CD4-positive, alpha-beta T cell treated with Interferon alpha-2 for 1 hour (primary cell): ENCODE measurements at regions not wholly inside any gene's neighbourhood (a gene's known extent, or its start where the extent isn't known, plus 50 kb on each side); places are given as distances from the start of the nearest gene placed in this dataset.
"Not testable (repeated sequence)": the region's sequence is repeated elsewhere in the genome, so short reads cannot be mapped to it uniquely, and the experiment has no call there.

ENCODE experiments used
- DNase-seq, 2 donors: peaks; one replicate each; pipeline ENCODE4 v3.0.0-alpha.2; 2020 to 2022

DNA sequence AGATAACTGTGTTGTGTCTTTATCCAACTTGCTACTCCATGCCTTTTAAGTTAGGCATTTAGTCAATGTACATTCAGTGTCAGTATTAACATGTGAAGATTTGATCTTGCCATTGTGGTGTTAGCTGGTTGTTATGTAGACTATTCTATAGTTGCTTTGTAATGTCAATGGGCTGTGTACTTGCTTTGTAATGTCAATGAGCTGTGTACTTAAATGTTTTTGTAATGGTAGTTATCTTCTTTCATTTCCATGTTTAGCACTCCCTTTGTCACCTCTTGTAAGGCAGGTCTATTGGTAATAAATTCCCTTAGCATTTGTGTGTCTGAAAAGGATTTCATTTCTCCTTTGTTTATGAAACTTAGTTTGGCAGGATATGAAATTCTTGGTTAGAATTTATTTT is 53.4 kb downstream of the MC4R start:
- no peak for DNase-seq

- no peak for DNase-seq
These were observed 60.8 kb downstream of the MC4R start for GRCh38 chr18:60311676-60312360.

DNA sequence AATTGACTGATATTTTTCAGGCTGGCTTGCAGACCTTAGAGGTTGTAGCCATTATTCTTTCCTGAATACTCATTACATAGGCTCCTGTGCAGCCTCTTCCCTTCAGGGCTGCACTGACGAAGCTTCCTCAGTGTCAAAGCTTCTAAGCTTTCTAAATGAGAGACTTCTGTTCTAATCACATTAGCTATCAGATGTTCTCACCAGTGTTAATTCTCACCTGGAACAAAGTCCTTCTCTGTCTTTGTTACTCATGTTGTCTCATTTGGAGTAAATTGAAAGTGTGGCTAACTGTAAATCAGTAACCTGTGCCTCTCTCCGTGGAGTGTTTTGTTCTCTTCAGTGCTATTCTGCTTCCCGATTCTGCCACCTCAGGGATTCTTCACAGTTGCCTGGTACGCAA is 76.9 kb downstream of the MC4R start:
- no peak for DNase-seq

- DNase-seq: no peak
These were observed 80.4 kb downstream of the MC4R start for GRCh38 chr18:60292186-60292585.

DNA sequence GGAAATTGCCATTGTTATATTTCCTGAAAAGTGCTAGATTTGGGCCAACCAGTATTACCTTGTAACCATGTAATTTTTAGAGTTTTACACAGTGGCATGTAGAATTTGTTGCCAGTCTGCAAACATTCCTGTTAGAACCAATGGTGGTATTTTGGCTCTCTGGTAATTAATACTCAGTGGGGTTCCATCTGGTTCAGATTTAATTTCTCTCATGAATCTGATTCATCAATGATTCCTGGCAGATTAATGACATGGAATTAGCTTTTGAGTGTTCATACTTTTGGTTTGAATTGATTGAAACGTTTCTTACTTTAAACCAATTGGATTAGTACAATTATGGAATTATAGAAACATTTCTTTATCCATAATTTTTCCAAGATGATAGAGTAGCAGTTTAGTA is 93.2 kb downstream of the MC4R start:
- DNase-seq: no peak

DNA sequence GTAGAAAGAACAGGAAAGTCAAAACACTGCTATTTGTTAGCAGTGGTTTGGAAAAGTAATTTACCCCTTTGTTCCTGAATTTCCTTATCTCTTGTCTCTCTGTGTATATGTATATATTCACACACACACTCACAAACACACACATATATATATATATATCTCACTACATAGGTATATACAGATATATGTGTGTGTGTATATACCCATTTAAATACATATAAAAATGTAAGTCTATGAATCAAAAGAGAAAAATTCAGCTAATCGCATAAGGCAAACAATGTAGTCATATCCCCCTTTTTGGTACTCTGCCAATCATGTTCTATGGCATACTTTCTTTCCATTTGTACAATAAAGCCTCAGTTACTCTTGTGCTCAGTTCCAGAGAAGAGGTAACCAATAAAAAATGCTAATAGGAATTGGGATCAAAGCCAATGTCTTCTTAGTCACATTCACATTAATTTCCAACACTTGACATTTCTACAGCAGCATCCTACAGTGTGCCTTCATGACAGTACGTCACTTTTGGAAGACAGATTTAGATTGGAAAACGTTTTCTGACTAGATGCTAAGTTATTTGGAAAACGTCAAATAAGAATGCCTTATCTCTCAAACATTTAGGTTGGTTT is 94.6 kb downstream of the MC4R start:
- no peak for DNase-seq

GRCh38 chr18:60267391-60268058 is 105.0 kb downstream of the MC4R start:
- DNase-seq: no peak

DNA sequence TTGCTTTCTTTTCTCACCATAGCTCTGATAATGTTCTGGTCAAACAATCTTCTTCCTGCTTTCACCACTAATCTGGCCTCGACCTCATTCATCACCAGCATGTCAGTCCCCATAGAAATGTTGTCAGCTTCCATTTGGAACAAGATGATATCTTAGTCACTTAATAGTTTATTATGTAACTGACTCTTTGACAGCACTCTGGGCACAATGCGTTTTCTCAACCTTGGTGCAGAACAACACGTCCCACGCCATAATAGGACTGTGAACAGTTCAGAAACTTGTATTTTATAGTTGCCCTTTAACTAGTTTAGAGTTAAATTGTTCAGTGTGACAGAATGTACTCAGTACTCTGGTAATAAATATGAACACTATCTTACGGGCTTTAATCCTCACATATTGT is 106.0 kb downstream of the MC4R start:
- no peak for DNase-seq

DNA sequence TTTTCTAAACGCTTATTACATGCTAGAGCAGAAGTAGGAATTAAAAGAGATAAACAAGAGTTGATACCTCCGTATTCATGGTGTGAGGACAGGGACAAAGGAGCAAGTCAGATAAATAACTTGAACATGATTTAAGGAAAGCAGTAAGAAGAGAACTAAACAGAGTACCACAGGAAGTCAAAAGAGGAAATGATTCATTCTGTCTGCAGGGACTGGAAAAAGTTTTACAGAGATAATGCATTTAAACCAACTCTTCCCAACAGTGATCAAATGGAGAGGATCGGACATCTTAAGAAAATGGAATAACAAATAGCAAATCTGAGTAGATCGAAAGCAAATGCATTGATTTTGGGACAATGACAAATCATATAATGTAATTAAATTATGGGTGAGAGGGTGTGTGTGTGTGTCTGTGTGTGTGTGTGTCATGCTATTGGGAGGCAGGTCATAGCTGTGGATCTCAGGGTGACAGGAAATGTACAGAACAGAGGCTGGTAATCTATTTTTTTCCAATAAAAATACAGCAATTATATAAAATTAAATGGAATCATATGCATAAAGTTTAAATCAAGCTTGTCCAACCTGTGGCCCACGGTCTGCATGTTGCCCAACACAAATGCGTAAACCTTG is 113.4 kb downstream of the MC4R start:
- no peak for DNase-seq

GRCh38 chr18:60249388-60249787 is 123.2 kb downstream of the MC4R start:
- DNase-seq: no peak

GRCh38 chr18:60248336-60249330 is 123.9 kb downstream of the MC4R start:
- no peak for DNase-seq

DNA sequence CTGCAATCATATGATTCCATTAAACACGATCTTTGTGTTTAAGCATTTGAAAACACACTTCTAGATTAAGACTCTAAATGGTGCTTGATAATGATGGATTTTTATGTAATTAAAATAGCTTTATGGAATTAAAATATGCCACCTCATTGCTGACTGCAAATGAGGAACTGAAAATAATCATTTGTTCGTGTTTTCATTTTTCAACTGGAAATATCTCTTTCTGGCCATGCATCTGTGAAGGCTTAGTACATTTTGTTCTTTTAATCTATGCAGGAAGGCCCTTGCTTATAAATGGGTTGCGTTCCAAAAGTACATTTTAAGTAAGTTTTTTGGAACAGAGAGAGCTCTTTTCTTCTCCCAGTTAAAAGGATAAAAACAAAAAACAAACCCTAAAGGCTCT is 125.5 kb downstream of the MC4R start:
- no peak for DNase-seq

DNA sequence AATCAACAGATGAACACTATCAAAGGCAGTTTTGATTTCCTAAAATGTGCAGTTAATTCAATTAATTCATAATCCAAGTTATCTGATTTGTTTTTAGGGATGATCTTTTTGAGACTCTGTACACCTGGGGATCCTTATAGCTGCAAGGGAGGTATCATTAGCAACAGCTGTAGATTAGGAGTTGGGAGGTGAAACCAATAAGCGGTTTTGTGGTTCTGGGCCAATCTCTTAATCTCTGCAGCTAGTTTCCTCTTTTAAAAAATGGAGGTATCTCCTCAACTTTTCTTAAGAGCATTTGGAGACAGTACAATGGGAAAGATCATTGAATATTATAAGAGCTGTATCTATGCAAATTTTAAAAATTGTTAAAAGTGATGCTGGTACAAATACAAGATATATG is 126.0 kb downstream of the MC4R start:
- no peak for DNase-seq

DNA sequence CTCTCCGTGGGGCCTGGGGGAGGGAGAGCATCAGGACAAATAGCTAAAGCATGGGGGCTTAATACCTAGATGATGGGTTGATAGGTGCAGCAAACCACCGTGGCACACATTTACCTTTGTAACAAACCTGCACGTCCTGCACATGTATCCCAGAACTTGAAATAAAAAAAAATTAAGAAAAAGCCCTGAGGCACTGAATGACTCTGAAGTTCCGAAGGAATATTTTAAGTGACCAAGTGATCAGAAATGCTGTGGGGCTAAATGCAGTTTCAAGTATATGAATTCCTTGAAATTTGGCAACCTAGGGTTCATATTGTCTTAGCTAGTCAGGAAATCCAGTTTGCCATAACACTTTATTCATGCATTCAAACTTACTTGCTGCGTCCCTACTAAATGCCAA is 127.5 kb downstream of the MC4R start:
- DNase-seq: no peak

GRCh38 chr18:60239024-60239710 is 133.4 kb downstream of the MC4R start:
- DNase-seq: not testable (repeated sequence)

GRCh38 chr18:60235164-60235563 is 137.4 kb downstream of the MC4R start:
- DNase-seq: no peak

DNA sequence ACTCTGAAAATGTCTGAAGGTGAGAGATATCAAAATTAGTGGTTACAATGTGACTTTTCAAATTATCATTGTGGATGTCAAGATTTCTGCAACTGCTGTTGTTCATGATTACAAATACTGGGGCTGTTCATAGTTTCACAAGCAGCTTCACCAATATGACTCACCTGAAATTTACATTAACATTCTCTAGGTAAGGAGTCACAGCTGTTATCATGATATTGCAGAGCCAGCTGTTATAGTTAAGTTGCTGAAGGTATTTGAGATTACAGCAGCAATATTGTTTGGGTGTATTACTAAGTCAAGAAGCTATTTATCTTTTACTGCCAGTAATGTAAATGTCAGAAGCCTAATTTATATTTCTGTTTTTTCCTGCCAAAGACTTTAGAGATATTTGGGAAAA is 140.0 kb downstream of the MC4R start:
- DNase-seq: no peak

DNA sequence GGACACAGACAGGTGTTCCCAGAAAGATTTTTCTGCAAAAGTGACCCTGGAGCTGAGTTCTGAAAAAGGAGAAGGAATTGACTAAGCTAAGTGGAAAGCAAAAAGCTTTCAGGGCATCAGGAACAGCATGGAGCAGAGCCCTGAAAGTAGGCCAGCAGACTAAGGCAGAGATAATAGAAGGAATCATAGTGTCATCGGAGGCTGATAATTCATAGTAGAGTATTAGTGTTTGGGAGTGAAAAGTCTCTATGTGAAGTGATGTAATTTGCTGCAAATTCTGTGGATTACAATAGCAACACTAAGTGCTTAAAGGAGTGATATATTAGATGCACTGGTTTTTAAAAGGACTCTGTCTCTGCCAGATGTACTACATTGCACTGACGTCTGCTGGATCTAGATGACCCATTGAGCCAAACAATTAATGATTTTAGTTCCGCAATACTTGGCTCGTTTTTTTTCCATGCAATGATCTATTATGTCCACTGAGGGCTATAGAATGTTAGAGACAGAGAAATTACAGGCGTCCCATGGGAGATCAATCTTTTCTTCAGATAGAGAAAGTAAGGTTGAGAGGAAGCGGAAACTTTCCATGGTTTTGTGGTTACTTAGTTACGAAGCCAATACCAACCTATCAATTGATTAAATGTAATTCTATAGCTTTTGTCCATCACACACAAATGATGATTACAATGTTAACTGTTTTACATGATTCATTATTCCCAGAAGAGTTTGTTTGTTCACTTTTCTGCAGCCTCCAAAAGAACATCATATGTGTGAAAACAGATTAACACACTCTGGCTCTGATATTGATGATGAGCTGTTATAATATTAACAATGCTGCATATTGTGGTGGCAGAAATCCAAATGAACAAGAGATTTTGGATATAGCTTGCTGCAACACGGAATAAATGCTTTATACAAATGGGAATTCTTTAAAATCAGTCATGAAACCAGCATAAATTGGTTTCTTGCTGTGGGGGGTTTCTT is 143.7 kb downstream of the MC4R start:
- no peak for DNase-seq

- no peak for DNase-seq
These were observed 157.1 kb downstream of the MC4R start for GRCh38 chr18:60215432-60215831.

DNA sequence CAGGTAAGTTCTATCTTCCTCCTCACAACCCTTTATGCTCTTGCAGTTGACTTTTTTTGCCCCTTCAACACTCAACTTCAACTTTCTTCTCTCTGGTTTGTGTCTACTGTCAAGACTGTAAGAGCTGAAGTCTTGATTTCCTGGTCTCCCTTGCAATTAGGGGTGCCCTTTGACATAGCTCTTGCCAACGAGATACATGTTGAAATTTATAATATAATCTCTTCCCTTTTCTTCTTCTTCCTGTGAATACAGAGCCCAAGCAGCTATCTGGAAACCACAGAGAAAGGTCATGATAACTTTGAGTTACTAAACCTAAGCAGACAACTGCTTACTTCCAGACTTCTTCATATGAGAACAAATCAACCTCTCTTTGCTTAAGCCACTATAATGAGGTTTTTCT is 163.5 kb downstream of the MC4R start:
- DNase-seq: no peak

- no peak for DNase-seq
These were observed 169.9 kb downstream of the MC4R start for GRCh38 chr18:60202708-60203107.
